H54 (cell line): ENCODE measurements at regions not wholly inside any gene's neighbourhood (a gene's known extent, or its start where the extent isn't known, plus 50 kb on each side); places are given as distances from the start of the nearest gene placed in this dataset.

Source experiments
- DNase-seq: peaks from one replicate; pipeline ENCODE4 v3.0.0; 2011; ENCODE audit warnings: low spot score, mixed read lengths; ENCODE audit not compliant: insufficient read length
- FAIRE-seq: peaks from 3 replicates; lab custom pipeline; 2011; peaks lifted over from hg19 to GRCh38; lab: Jason Lieb, UNC
- POLR2A ChIP-seq: IDR thresholded peaks from 2 replicates; pipeline ENCODE4 v1.6.1; 2011; ENCODE audit warnings: low read depth, mild to moderate bottlenecking, low read length

GRCh38 chr16:50889746-50890145 lies 147.9 kb downstream of the CYLD start:
- DNase-seq = no peak
- no peak for FAIRE-seq
- no peak for TF ChIP-seq POLR2A

- TF ChIP-seq POLR2A = no peak
- no peak for FAIRE-seq
Measured at GRCh38 chr16:50889276-50889675, 147.4 kb downstream of the CYLD start.

DNA sequence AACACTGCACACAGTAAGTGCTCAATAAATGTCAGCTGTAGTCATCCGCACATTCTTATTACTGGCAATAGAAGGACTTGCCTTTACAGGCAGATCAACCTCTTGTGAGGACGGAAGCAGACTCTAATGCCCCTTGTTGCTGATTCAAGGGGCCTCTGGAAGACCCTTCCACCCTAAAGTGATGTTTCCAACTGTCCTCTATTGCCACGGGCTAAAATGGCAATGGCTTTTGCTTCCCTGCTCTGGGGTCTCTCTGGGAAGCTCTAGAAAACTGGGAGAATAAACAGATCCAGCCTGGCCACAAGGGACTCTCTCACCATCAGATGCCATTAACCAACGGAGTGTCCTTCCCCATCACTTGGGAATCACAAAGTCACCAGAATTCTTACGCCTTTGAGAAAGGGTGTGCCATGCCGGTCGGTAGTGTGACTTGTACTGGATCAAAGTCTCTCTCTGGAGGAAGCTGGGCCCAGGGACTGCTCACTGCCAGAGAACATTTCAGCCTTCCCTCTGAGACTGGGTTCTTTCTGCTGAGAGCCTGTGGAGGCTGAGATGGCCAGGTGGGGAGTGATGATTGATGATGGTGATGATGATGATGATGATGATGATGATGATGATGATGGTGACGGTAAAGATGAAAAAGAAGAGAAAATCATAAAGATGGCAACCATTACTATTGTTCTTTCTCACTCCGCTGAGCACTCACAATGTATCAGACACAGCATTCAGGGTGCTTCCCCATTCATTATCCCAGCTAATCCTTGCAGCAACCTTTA lies 146.8 kb downstream of the CYLD start:
- no peak for FAIRE-seq
- no peak for TF ChIP-seq POLR2A
- DNase-seq = no peak

More at GRCh38 chr16:50889276-50889675, 147.4 kb downstream of the CYLD start:
- DNase-seq = no peak

DNA sequence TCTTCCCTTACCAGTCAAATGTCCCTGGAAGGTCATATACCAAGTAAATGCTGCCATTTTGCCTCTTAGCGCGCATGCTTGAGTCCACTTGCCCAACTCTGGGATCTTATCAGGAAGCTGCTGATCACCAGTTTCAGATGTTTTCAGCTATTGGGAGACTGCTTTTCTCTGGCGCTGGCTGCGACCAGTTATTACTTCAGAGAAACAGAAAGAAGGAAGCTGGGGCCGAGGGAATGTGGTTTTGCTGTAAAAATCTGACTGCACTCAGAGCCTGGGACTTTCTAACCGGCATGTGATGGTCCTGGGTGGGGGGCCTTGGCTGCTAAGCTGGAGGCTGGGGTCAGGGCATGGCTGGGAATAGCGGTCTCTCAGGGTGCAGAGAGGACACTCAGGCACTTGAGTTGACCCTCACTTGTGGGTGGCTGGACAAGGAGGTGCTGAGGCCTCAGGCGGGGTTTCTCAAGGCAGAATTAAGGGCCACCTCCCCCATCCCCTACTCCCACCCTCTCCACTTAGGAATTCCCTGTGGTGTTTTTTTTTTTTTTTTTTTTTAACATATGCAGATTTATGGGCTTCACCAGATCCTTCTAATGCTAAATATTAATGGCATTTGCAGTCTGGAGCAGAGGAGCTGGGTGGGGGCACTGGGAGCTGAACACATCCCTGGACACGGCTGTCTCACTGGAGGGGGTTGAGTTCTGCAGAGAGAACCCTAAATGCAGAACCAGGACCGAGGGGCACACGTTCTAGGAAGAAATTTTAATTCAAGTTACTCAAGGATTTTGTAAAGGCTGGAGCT lies 145.8 kb downstream of the CYLD start:
- FAIRE-seq = no peak
- TF ChIP-seq POLR2A = no peak
- no peak for DNase-seq

- FAIRE-seq (no peak), DNase-seq (peak; percentile 40)
- TF ChIP-seq POLR2A = no peak
Measured at GRCh38 chr16:50884066-50884860, 142.4 kb downstream of the CYLD start.

GRCh38 chr16:50881956-50882355 lies 140.1 kb downstream of the CYLD start:
- no peak for FAIRE-seq
- DNase-seq = no peak
- no peak for TF ChIP-seq POLR2A

GRCh38 chr16:50881331-50881830 lies 139.5 kb downstream of the CYLD start:
- FAIRE-seq (no peak), DNase-seq (no peak)
- TF ChIP-seq POLR2A = no peak

DNA sequence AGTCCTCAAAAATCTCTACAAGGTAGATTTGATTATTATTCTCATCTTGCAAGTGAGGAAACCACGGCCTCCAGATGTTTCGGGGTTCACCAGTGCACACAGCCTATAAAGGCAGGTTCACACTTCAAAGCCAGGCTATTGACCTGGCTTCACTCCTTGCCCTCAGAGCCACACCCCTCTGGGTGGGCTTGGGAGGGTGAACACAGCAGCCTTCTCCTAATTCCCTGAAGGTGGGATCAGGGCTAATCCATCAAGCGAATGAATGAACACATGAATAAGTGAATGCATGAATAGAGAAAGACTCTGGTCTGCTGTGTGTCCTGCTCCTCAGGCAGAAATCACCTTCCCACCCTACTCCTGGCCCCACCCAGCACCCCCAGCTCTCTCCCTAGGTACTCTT lies 139.0 kb downstream of the CYLD start:
- DNase-seq (no peak), FAIRE-seq (no peak)
- no peak for TF ChIP-seq POLR2A

DNA sequence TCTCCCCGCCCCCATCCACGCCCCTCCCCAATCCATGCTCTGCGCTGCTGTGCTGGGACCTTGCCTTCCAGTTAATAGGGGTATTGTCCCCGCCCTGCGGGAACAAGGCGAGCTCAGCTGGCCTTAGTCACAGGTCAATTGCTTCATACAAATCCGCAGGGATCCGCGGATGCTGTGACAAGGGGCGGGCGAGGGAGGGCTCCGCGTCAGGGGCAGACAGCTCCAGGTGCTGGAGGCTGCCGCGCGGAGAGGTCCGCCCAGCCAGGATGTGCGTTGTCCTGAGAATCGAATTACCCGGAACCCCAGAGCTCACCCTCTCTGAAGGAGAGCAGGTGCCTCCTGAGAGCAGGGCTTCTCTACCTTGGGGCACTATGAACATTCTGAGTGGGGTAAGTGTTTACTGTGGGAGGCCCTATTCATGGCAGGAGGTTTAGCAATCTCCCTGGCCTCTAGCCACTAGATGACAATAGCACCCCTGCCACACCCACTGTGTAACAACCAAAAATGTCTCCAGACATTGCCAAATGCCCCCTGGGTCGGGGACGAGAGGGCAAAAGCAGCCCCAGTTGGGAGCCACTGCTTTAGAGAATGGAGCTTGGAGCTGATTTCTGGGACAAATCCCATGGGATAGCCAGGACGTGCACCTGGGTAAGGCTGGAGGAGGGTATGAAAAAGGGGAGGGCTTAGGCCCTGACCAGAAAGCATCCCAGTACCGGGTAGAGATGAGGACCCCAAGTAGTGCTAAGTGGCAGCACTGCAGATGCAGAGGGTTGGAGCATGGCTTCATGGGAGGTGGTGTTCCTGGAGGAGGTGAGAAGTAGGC lies 138.2 kb downstream of the CYLD start:
- TF ChIP-seq POLR2A = no peak
- DNase-seq (no peak), FAIRE-seq (no peak)

GRCh38 chr16:50878966-50879615 lies 137.2 kb downstream of the CYLD start:
- TF ChIP-seq POLR2A = no peak
- no peak for DNase-seq
- no peak for FAIRE-seq

DNA sequence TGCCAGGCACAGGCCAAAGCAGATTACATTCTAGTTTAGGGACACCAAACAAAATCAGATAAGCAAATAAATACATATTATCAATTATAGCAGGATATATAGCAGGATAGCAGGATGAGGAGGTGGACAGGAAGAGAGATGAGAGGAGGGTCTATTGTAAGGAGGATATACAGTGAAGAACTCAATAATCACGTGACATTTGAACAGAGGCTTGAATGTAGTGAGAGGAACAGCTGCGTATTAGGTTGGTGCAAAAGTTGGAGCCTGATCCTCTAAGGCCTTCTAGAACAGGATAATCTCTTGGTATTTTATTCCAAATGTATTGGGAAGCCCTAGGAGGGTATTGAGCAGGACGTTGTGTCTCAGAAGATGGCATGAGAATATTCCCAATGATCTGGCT lies 136.7 kb downstream of the CYLD start:
- FAIRE-seq (no peak), DNase-seq (no peak)
- no peak for TF ChIP-seq POLR2A

- DNase-seq = no peak
- FAIRE-seq = no peak
- no peak for TF ChIP-seq POLR2A
Measured at GRCh38 chr16:50876263-50876662, 134.4 kb downstream of the CYLD start.
